Smooth muscle cell (in vitro differentiated cells): ENCODE measurements at regions not wholly inside any gene's neighbourhood (a gene's known extent, or its start where the extent isn't known, plus 50 kb on each side); places are given as distances from the start of the nearest gene placed in this dataset.

Experiments used
- DNase-seq: peaks from one replicate; lab custom pipeline; 2025; ENCODE audit not compliant: unreplicated experiment; lab: John Stamatoyannopoulos, UW
- H2AFZ ChIP-seq: fragments of 200-600 bp; sonication (generic); 2 replicates; pipeline ENCODE4 v1.6.0; 2016; ENCODE audit warnings: antibody characterized with exemption, low read depth, mild to moderate bottlenecking
- H3F3A ChIP-seq: fragments of 200-600 bp; sonication (generic); 2 replicates; pipeline ENCODE4 v1.6.0; 2017; ENCODE audit warnings: antibody characterized with exemption, low read depth
- H3K27ac ChIP-seq: fragments of 200-600 bp; sonication (generic); 2 replicates; pipeline ENCODE4 v1.5.1; 2016; ENCODE audit warnings: low read depth, mild to moderate bottlenecking
- H3K27me3 ChIP-seq: fragments of 200-600 bp; sonication (generic); 2 replicates; pipeline ENCODE4 v1.6.1; 2016; ENCODE audit warnings: low read depth, mild to moderate bottlenecking
- H3K36me3 ChIP-seq: fragments of 200-600 bp; sonication (generic); 2 replicates; pipeline ENCODE4 v1.5.1; 2016; ENCODE audit warnings: low read depth
- H3K4me1 ChIP-seq: fragments of 200-600 bp; sonication (generic); 2 replicates; pipeline ENCODE4 v1.5.1; 2016; ENCODE audit warnings: low read depth
- H3K4me2 ChIP-seq: fragments of 200-600 bp; sonication (generic); 2 replicates; pipeline ENCODE4 v1.6.0; 2016; ENCODE audit warnings: mild to moderate bottlenecking
- H3K4me3 ChIP-seq: fragments of 200-600 bp; sonication (generic); 2 replicates; pipeline ENCODE4 v1.5.1; 2016; ENCODE audit warnings: mild to moderate bottlenecking
- H3K79me2 ChIP-seq: fragments of 200-600 bp; sonication (generic); 2 replicates; pipeline ENCODE4 v1.6.0; 2016; ENCODE audit warnings: low read depth, mild to moderate bottlenecking
- H3K9ac ChIP-seq: fragments of 200-600 bp; sonication (generic); 2 replicates; pipeline ENCODE4 v1.6.0; 2016; ENCODE audit warnings: low read depth
- H3K9me3 ChIP-seq: fragments of 200-600 bp; sonication (generic); replicated peaks from 2 replicates; pipeline ENCODE4 v1.5.1; 2016; ENCODE audit warnings: low read depth
- H4K20me1 ChIP-seq: fragments of 200-600 bp; sonication (generic); 2 replicates; pipeline ENCODE4 v1.6.0; 2016; ENCODE audit warnings: low read depth
- CTCF ChIP-seq: fragments of 200-600 bp; sonication (generic); IDR thresholded peaks from 2 replicates; pipeline ENCODE4 v1.5.1; 2017; ENCODE audit warnings: borderline replicate concordance, mild to moderate bottlenecking, antibody characterized with exemption; ENCODE audit not compliant: insufficient read depth, poor library complexity, severe bottlenecking
- WGBS: methylation state at CpG from one replicate; pipeline ENCODE4 v1.1.7; 2016; ENCODE audit warnings: low lambda C conversion rate; 5-methylcytosine and 5-hydroxymethylcytosine counted together

GRCh38 chr6:169839898-169840631 is 88.6 kb downstream of the ERMARD start:
- Histone ChIP-seq H3K9me3 (no peaks in the 10 kb centered on the region), H4K20me1 (no peaks in the 10 kb centered on the region), H2AFZ (no peak overlapping the region), H3K27me3 (peaks cover 57% of the 10 kb centered on the region), H3K27ac (no peak overlapping the region), H3F3A (no peaks in the 10 kb centered on the region), H3K36me3 (no peaks in the 10 kb centered on the region), H3K9ac (no peak overlapping the region), H3K4me2 (no peak overlapping the region), H3K4me1 (no peaks in the 10 kb centered on the region), H3K79me2 (no peaks in the 10 kb centered on the region), H3K4me3 (no peak overlapping the region)
- DNase-seq, result no peak
- TF ChIP-seq CTCF, result no peak
- WGBS, result 98% methylated on average over 7 of the region's 25 CpGs

DNA sequence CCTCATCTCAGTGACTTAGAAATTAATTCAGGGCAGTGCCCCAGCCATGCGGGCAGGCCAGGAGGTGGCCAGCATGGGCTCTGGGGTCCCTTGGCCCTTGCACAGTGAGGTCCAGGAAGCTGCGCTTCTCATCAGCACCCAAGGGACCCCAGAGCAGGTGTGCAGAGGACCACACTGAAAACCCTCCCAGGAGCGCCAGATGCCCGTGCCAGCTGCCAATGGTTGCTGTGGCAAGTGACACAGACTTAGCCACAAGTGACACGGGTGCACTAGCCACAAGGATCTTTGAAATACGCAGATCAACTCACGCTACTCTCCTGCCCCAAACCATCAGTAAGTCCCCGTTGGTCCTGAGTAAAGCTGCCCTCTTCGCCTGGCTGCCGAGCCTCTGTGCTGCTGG is 88.1 kb downstream of the ERMARD start:
- no peaks in the 10 kb centered on the region for H3K9me3 ChIP-seq
- 98% methylated on average over 10 of the region's 10 CpGs for WGBS
- H3F3A ChIP-seq, result no peaks in the 10 kb centered on the region
- no peaks in the 10 kb centered on the region for H4K20me1 ChIP-seq
- H3K27me3 ChIP-seq, result peaks cover 52% of the 10 kb centered on the region
- no peak for TF ChIP-seq CTCF
- no peaks in the 10 kb centered on the region for H3K36me3 ChIP-seq
- no peak overlapping the region for H2AFZ ChIP-seq
- H3K27ac ChIP-seq, result no peak overlapping the region
- H3K9ac ChIP-seq, result no peak overlapping the region
- no peaks in the 10 kb centered on the region for H3K79me2 ChIP-seq
- H3K4me1 ChIP-seq, result no peaks in the 10 kb centered on the region
- H3K4me2 ChIP-seq, result no peak overlapping the region
- no peak for DNase-seq
- no peak overlapping the region for H3K4me3 ChIP-seq

DNA sequence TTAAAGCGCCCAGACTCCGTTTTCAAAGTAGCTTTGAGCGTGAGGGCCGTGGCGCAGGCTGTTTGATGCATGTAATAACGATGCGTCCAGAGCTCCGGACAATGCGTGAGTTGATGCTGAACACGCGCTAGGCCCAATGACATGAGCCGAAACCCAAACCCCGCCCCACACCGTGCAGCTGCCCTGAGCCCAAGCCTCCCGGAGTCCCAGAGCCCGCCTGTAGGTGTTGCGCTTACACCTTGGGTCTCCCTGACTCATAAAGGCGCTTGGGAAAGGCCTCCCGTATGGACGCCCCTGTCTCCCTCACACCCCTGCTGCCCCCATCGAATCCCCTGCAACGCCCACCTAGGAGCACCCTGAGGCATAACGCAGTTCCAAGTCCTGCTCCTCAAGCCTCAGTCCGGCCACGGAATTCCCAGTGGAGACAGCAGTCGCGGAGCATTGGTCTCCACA is 87.6 kb downstream of the ERMARD start:
- Histone ChIP-seq H4K20me1 (no peaks in the 10 kb centered on the region), H3K27me3 (peaks cover 47% of the 10 kb centered on the region), H3K79me2 (no peaks in the 10 kb centered on the region), H3K27ac (no peak overlapping the region), H3K4me2 (no peak overlapping the region), H3F3A (no peaks in the 10 kb centered on the region), H3K9me3 (no peaks in the 10 kb centered on the region), H3K4me3 (no peak overlapping the region), H3K9ac (no peak overlapping the region), H3K36me3 (no peaks in the 10 kb centered on the region), H3K4me1 (no peaks in the 10 kb centered on the region), H2AFZ (no peak overlapping the region)
- no peak for DNase-seq
- WGBS, result 93% methylated on average over 22 of the region's 27 CpGs
- TF ChIP-seq CTCF, result no peak
